Keratinocyte (primary cell): ENCODE measurements at regions not wholly inside any gene's neighbourhood (a gene's known extent, or its start where the extent isn't known, plus 50 kb on each side); places are given as distances from the start of the nearest gene placed in this dataset.

Experiments used
- DNase-seq: peaks from one replicate; pipeline ENCODE4 v3.0.0-alpha.2; 2011; ENCODE audit warnings: low read depth, missing footprints, low spot score
- FAIRE-seq: peaks from 2 replicates; lab custom pipeline; 2011; peaks lifted over from hg19 to GRCh38; lab: Jason Lieb, UNC
- H2AFZ ChIP-seq: 2 replicates; pipeline ENCODE4 v1.6.0; 2012; ENCODE audit warnings: low read length, control low read depth, inconsistent platforms; ENCODE audit not compliant: control insufficient read depth
- H3K27ac ChIP-seq: 2 replicates; pipeline ENCODE4 v1.5.1; 2011; ENCODE audit warnings: low read length; ENCODE audit not compliant: control insufficient read depth, insufficient read depth
- H3K27me3 ChIP-seq: 3 replicates; pipeline ENCODE4 v1.6.0; 2011; ENCODE audit warnings: low read length; ENCODE audit not compliant: control insufficient read depth, insufficient read depth; ENCODE audit errors: extremely low read depth
- H3K36me3 ChIP-seq, 2 experiments: 2 replicates in 1 of 2; 3 replicates in 1 of 2; pipeline ENCODE4 v1.5.1; 2011; ENCODE audit warnings: low read length in 2 of 2, mild to moderate bottlenecking in 1 of 2; ENCODE audit not compliant: control insufficient read depth in 2 of 2, insufficient read depth in 2 of 2; ENCODE audit errors: extremely low read depth in 1 of 2
- H3K4me1 ChIP-seq: 3 replicates; pipeline ENCODE4 v1.5.1; 2011; ENCODE audit warnings: low read length; ENCODE audit not compliant: control insufficient read depth, insufficient read depth; ENCODE audit errors: extremely low read depth
- H3K4me2 ChIP-seq: 3 replicates; pipeline ENCODE4 v1.6.0; 2011; ENCODE audit warnings: low read depth, low read length; ENCODE audit not compliant: control insufficient read depth, insufficient read depth; ENCODE audit errors: extremely low read depth
- H3K4me3 ChIP-seq, 3 experiments: fragments of 200-600 bp in 1 of 3; sonication (generic) in 1 of 3; 2 replicates in 2 of 3; 3 replicates in 1 of 3; pipeline ENCODE4 v1.5.1; 2011 to 2016; ENCODE audit warnings: low read length in 3 of 3, mild to moderate bottlenecking in 3 of 3, control low read depth in 2 of 3, inconsistent platforms in 1 of 3, low read depth in 1 of 3, mixed read lengths in 1 of 3, mixed run types in 1 of 3, moderate library complexity in 1 of 3; ENCODE audit not compliant: control insufficient read depth in 2 of 3, insufficient read depth in 2 of 3; ENCODE audit errors: extremely low read depth in 1 of 3
- H3K79me2 ChIP-seq: 2 replicates; pipeline ENCODE4 v1.6.0; 2012; ENCODE audit warnings: low read length; ENCODE audit not compliant: control insufficient read depth, insufficient read depth
- H3K9ac ChIP-seq: 3 replicates; pipeline ENCODE4 v1.6.0; 2011; ENCODE audit warnings: low read length; ENCODE audit not compliant: control insufficient read depth, insufficient read depth; ENCODE audit errors: extremely low read depth
- H3K9me1 ChIP-seq: 3 replicates; pipeline ENCODE4 v1.6.0; 2011; ENCODE audit warnings: low read length; ENCODE audit not compliant: control insufficient read depth, insufficient read depth; ENCODE audit errors: extremely low read depth
- H3K9me3 ChIP-seq: 2 replicates; pipeline ENCODE4 v1.5.1; 2012; ENCODE audit warnings: low read depth, low read length; ENCODE audit not compliant: control insufficient read depth
- H4K20me1 ChIP-seq: 3 replicates; pipeline ENCODE4 v1.6.0; 2011; ENCODE audit warnings: low read length; ENCODE audit not compliant: control insufficient read depth, insufficient read depth; ENCODE audit errors: extremely low read depth
- CTCF ChIP-seq, 3 experiments: IDR thresholded peaks in 1 of 3; conservative IDR thresholded peaks in 1 of 3; optimal IDR thresholded peaks in 1 of 3; 2 replicates in 2 of 3; 3 replicates in 1 of 3; pipeline versions ENCODE3 to v1.5.1; 2011; ENCODE audit warnings: low read length in 3 of 3, mild to moderate bottlenecking in 3 of 3, moderate library complexity in 2 of 3, control low read depth in 1 of 3, inconsistent platforms in 1 of 3; ENCODE audit not compliant: insufficient read depth in 2 of 3; ENCODE audit errors: extremely low read depth in 1 of 3
- EZH2 ChIP-seq: IDR thresholded peaks from one replicate; pipeline ENCODE4 v1.6.1; 2012; ENCODE audit warnings: inconsistent platforms, mild to moderate bottlenecking, low read length, moderate library complexity
- dilution Hi-C: fragments of 300-500 bp; cut with MboI; formaldehyde crosslinking; loops from one replicate; pipeline ENCODE4 v1.7.0; 2020; ENCODE audit warnings: low sequenced_read_pairs; ENCODE audit not compliant: extremely low pct_ligation_motif_present

- Histone ChIP-seq H3K9me3 (no peaks in the 10 kb centered on the region), H4K20me1 (no peaks in the 10 kb centered on the region), H3K4me2 (no peak overlapping the region), H3K27me3 (no peaks in the 10 kb centered on the region), H3K9me1 (no peaks in the 10 kb centered on the region), H3K4me3 (no peak overlapping the region), H3K79me2 (no peaks in the 10 kb centered on the region), H3K9ac (no peak overlapping the region), H3K4me1 (no peaks in the 10 kb centered on the region), H2AFZ (no peak overlapping the region), H3K36me3 (no peaks in the 10 kb centered on the region), H3K27ac (no peak overlapping the region)
- dilution Hi-C loops = no loop called here
- FAIRE-seq = no peak
- DNase-seq = no peak
- TF ChIP-seq EZH2 (no peak), CTCF (optimal IDR thresholded peaks at IDR 0.05 in 1 of 3, IDR thresholded peaks at IDR 0.05 in 1 of 3, conservative IDR thresholded peaks at IDR 0.05 in 1 of 3; ENCODE audit: extremely low read depth in 1 of 3, insufficient read depth in 2 of 3, low read length in 3 of 3) (no peak)
Observed at GRCh38 chr14:41385797-41386196, 220.9 kb upstream of the LRFN5 start.

GRCh38 chr14:41380017-41380416 lies 226.7 kb upstream of the LRFN5 start:
- Histone ChIP-seq H3K27me3 (no peaks in the 10 kb centered on the region), H3K9me1 (no peaks in the 10 kb centered on the region), H3K4me2 (no peak overlapping the region), H3K9ac (no peak overlapping the region), H3K4me3 (no peak overlapping the region), H3K79me2 (no peaks in the 10 kb centered on the region), H3K4me1 (no peaks in the 10 kb centered on the region), H4K20me1 (no peaks in the 10 kb centered on the region), H3K36me3 (no peaks in the 10 kb centered on the region), H2AFZ (no peak overlapping the region), H3K9me3 (no peaks in the 10 kb centered on the region), H3K27ac (no peak overlapping the region)
- FAIRE-seq (no peak), DNase-seq (no peak)
- no peak for TF ChIP-seq CTCF (optimal IDR thresholded peaks at IDR 0.05 in 1 of 3, IDR thresholded peaks at IDR 0.05 in 1 of 3, conservative IDR thresholded peaks at IDR 0.05 in 1 of 3; ENCODE audit: extremely low read depth in 1 of 3, insufficient read depth in 2 of 3, low read length in 3 of 3)
- TF ChIP-seq EZH2 = no peak
- dilution Hi-C loops = no loop called here
